Uterus (tissue), 3 donors: ENCODE measurements at regions not wholly inside any gene's neighbourhood (a gene's known extent, or its start where the extent isn't known, plus 50 kb on each side); places are given as distances from the start of the nearest gene placed in this dataset.

ENCODE experiments used
- DNase-seq, 2 donors: peaks; one replicate each; pipeline ENCODE4 v3.0.0-alpha.2; 2019 to 2020
- H3K27ac ChIP-seq, 2 donors: fragments of 200-600 bp; sonication (generic); 1 replicate in 1 of 2; 2 replicates in 1 of 2; pipeline ENCODE4 v1.5.1; 2016 to 2018
- H3K27me3 ChIP-seq, 2 donors: fragments of 200-600 bp; sonication (generic); one replicate each; pipeline ENCODE4 v1.5.1; 2018 to 2019; ENCODE audit warnings: control low read depth in 1 of 2
- H3K36me3 ChIP-seq, 2 donors: fragments of 200-600 bp; sonication (generic); one replicate each; pipeline ENCODE4 v1.5.1; 2019; ENCODE audit warnings: control low read depth in 1 of 2
- H3K4me1 ChIP-seq, 2 donors: fragments of 200-600 bp; sonication (generic); one replicate each; pipeline ENCODE4 v1.5.1; 2018 to 2019; ENCODE audit warnings: control low read depth in 1 of 2
- H3K4me3 ChIP-seq, 2 donors: fragments of 200-600 bp; sonication (generic); 1 replicate in 1 of 2; 2 replicates in 1 of 2; pipeline ENCODE4 v1.5.1; 2018 to 2019; ENCODE audit warnings: mild to moderate bottlenecking in 1 of 2
- H3K9me3 ChIP-seq, 2 donors: fragments of 200-600 bp; sonication (generic); one replicate each; pipeline ENCODE4 v1.5.1; 2019; ENCODE audit warnings: control low read depth in 1 of 2
- CTCF ChIP-seq, 4 experiments: fragments of 200-600 bp in 2 of 4; fragments of 450-650 bp in 2 of 4; sonication (generic) in 2 of 4; IDR thresholded peaks; one replicate each; pipeline ENCODE4 v1.5.1; 2016 to 2019; ENCODE audit warnings: antibody characterized with exemption in 4 of 4, mild to moderate bottlenecking in 2 of 4, moderate library complexity in 1 of 4
- POLR2A ChIP-seq, 2 donors: fragments of 450-650 bp; IDR thresholded peaks; one replicate each; pipeline ENCODE4 v1.6.1; 2016; ENCODE audit warnings: antibody characterized with exemption in 2 of 2, mild to moderate bottlenecking in 1 of 2, moderate library complexity in 1 of 2
- intact Hi-C: fragments of 100-400 bp; cut with DNase I; formaldehyde crosslinking; loops from one replicate; pipeline ENCODE4 v1.15.1; 2023; ENCODE audit warnings: low total_unique reads
- donor health status: DM: yes; HTN: yes; CAD: no.

DNA sequence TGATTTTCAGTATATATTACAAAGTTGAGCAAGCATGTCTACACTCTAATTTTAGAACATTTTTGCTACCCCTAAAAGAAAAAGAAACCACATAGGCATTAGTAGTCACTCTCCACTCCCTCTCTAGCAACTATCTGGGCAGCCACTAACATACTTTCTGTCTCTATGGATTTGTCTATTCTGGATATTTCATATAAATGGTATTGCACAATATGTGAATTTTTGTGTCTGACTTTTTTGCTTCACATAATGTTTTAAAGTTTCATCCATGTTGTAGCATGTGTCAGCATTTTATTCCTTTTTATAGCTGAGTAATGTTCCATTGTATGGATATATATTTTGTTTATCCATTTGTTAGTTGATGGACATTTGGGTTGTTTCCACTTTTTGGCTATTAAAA lies 232.5 kb upstream of the CTAGE1 start:
- Histone ChIP-seq H3K36me3 (no peaks in the 10 kb centered on the region), H3K9me3 (no peaks in the 10 kb centered on the region), H3K4me1 (no peaks in the 10 kb centered on the region), H3K27me3 (no peaks in the 10 kb centered on the region), H3K27ac (no peak overlapping the region), H3K4me3 (no peak overlapping the region)
- no peak for DNase-seq
- intact Hi-C loops: no loop called here
- TF ChIP-seq POLR2A (IDR thresholded peaks at IDR 0.05) (no peak), CTCF (IDR thresholded peaks at IDR 0.05) (no peak)

GRCh38 chr18:22657619-22658018 lies 239.9 kb upstream of the CTAGE1 start:
- Histone ChIP-seq H3K9me3 (peaks cover 0 to 17% of the 10 kb centered on the region in 2 donors), H3K4me1 (no peaks in the 10 kb centered on the region), H3K27ac (no peak overlapping the region), H3K36me3 (no peaks in the 10 kb centered on the region), H3K27me3 (no peaks in the 10 kb centered on the region), H3K4me3 (no peak overlapping the region)
- intact Hi-C loops: no loop called here
- DNase-seq: no peak
- TF ChIP-seq POLR2A (IDR thresholded peaks at IDR 0.05) (no peak), CTCF (IDR thresholded peaks at IDR 0.05) (no peak)

- peaks cover 0 to 17% of the 10 kb centered on the region in 2 donors for H3K9me3 ChIP-seq
- no peak for TF ChIP-seq CTCF (IDR thresholded peaks at IDR 0.05)
- no peak for TF ChIP-seq POLR2A (IDR thresholded peaks at IDR 0.05)
- intact Hi-C loops: no loop called here
Observed at GRCh38 chr18:22658318-22658717, 240.6 kb upstream of the CTAGE1 start.

DNA sequence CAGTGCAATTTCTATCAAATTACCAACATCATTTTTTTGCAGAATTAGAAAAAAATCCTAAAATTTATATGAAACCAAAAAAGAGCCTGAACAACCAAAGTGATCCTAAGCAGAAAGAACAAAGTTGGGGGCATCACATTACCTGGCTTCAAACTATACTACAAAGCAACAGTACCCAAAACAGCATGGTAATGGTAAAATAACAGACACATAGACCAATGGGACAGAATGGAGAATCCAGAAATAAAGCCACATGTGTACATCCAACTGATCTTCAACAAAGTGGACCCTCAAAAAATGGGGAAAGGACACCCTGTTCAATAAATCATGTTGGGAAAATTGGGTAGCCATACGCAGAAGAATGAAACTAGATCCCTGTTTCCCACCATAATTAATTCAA lies 245.7 kb upstream of the CTAGE1 start:
- Histone ChIP-seq H3K36me3 (no peaks in the 10 kb centered on the region), H3K9me3 (peaks cover 0 to 2% of the 10 kb centered on the region in 2 donors), H3K4me1 (peaks cover 0 to 21% of the 10 kb centered on the region in 2 donors), H3K27me3 (no peaks in the 10 kb centered on the region), H3K4me3 (no peak overlapping the region), H3K27ac (no peak overlapping the region)
- intact Hi-C loops: no loop called here
- DNase-seq: no peak
- TF ChIP-seq CTCF (IDR thresholded peaks at IDR 0.05) (no peak), POLR2A (IDR thresholded peaks at IDR 0.05) (no peak)

More at GRCh38 chr18:22658318-22658717, 240.6 kb upstream of the CTAGE1 start:
- H3K4me3 ChIP-seq: no peak overlapping the region
- H3K4me1 ChIP-seq: no peaks in the 10 kb centered on the region
- no peaks in the 10 kb centered on the region for H3K27me3 ChIP-seq
- no peak for DNase-seq
- no peak overlapping the region for H3K27ac ChIP-seq
- no peaks in the 10 kb centered on the region for H3K36me3 ChIP-seq

DNA sequence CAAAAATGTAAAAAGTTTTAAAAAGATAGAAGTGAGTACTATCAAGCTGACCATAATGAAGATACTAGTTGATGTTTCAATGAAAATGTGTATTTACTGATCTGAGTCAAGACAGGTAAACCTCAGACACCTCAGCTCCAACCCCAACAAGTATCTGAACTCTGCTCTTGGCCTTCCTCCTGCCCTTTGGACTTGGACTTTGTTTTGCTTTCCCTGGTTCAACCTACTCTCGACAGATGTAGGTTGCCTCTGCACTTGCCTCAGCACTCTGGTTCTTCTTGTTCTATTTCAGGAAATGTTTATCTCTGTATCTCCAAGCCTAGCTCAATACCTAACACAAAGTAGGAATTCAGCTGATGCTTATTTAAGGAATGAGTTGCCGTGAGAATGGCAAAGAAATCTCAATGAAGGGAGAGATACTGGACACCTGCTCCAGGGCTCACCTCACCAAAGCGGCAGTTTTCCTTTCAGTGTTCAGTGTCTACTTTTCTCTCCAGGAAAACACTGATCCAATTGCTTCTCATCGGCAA lies 248.8 kb upstream of the CTAGE1 start:
- DNase-seq: no peak
- Histone ChIP-seq H3K27ac (peak overlapping the region; percentile 64 to 88), H3K9me3 (no peaks in the 10 kb centered on the region), H3K4me3 (no peak overlapping the region), H3K4me1 (peaks cover 0 to 21% of the 10 kb centered on the region in 2 donors), H3K36me3 (no peaks in the 10 kb centered on the region), H3K27me3 (no peaks in the 10 kb centered on the region)
- intact Hi-C loops: no loop called here
- TF ChIP-seq CTCF (IDR thresholded peaks at IDR 0.05) (no peak), POLR2A (IDR thresholded peaks at IDR 0.05) (no peak)
